ENCODE measurements at regions not wholly inside any gene's neighbourhood (a gene's known extent, or its start where the extent isn't known, plus 50 kb on each side); places are given as distances from the start of the nearest gene placed in this dataset.

DNA sequence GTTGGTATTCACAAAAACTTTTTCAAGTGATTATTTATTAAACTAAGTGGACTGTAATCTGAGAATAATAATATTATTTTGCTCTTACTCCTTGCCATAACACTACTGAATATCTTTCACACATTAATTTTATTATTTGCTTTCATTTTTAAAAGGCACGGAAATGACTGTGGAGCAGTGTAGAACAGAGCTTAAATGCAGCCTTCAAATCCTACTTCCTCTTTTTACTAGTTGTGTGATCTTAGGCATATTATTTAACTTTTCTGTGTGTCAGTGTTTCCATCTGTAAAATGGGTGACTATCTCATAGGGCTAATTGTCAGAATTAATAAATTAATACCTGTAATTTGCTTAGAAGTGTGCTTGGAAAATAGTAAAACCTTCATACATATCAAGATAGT, 55.5 kb upstream of the SLC8A1 start:
- H3K27ac ChIP-seq (ENCODE audit: low read depth in 1 of 2, low read length in 2 of 2), result no peak overlapping the region
- no peak for DNase-seq (ENCODE audit: low spot score)
- TF ChIP-seq HNF4G (IDR thresholded peaks at IDR 0.05) (no peak), SP1 (IDR thresholded peaks at IDR 0.05) (no peak), HNF4A (conservative IDR thresholded peaks at IDR 0.05) (no peak)
- TF ChIP-seq, protein P1, sequence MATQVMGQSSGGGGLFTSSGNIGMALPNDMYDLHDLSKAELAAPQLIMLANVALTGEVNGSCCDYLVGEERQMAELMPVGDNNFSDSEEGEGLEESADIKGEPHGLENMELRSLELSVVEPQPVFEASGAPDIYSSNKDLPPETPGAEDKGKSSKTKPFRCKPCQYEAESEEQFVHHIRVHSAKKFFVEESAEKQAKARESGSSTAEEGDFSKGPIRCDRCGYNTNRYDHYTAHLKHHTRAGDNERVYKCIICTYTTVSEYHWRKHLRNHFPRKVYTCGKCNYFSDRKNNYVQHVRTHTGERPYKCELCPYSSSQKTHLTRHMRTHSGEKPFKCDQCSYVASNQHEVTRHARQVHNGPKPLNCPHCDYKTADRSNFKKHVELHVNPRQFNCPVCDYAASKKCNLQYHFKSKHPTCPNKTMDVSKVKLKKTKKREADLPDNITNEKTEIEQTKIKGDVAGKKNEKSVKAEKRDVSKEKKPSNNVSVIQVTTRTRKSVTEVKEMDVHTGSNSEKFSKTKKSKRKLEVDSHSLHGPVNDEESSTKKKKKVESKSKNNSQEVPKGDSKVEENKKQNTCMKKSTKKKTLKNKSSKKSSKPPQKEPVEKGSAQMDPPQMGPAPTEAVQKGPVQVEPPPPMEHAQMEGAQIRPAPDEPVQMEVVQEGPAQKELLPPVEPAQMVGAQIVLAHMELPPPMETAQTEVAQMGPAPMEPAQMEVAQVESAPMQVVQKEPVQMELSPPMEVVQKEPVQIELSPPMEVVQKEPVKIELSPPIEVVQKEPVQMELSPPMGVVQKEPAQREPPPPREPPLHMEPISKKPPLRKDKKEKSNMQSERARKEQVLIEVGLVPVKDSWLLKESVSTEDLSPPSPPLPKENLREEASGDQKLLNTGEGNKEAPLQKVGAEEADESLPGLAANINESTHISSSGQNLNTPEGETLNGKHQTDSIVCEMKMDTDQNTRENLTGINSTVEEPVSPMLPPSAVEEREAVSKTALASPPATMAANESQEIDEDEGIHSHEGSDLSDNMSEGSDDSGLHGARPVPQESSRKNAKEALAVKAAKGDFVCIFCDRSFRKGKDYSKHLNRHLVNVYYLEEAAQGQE (IDR thresholded peaks at IDR 0.05), result no peak
- 64% methylated on average over 1 of the region's 1 CpG for WGBS
- no peaks in the 10 kb centered on the region for H3K9me3 ChIP-seq (ENCODE audit: control insufficient read depth in 4 of 4, low read length in 3 of 4)
- H3K27me3 ChIP-seq (ENCODE audit: control insufficient read depth in 4 of 4, insufficient read depth in 4 of 4, low read length in 3 of 4), result no peaks in the 10 kb centered on the region
- no peak overlapping the region for H3K4me3 ChIP-seq (ENCODE audit: low read depth in 1 of 3, low read length in 3 of 3)
- no peaks in the 10 kb centered on the region for H3K4me1 ChIP-seq (ENCODE audit: control insufficient read depth in 4 of 4, insufficient read depth in 4 of 4, low read length in 3 of 4)
- H3K9ac ChIP-seq (ENCODE audit: low read depth in 1 of 2, low read length in 2 of 2), result no peak overlapping the region
- no peaks in the 10 kb centered on the region for H3K36me3 ChIP-seq (ENCODE audit: control insufficient read depth in 4 of 4, insufficient read depth in 3 of 4, low read depth in 1 of 4, low read length in 3 of 4)

DNA sequence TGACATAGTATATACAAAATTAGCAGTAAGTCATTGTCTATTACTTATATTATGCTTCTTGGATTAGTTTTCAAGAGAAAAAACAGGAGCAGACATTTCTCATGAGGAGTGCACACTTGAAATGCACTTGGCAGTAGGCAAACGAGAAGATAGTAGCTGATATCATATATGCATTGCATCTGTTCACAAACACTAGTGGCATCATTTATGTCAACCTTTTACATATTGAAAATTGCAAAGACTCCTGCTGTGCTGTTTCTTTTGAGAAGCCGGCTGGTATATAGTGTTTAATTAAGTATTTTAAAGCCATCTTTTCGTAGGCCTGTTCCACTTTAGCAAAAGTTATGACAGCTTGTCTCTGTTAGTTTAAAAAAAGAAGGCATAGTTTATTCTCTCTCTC, 58.4 kb upstream of the SLC8A1 start:
- no peaks in the 10 kb centered on the region for H3K4me1 ChIP-seq (ENCODE audit: control insufficient read depth in 4 of 4, insufficient read depth in 4 of 4, low read length in 3 of 4)
- no peaks in the 10 kb centered on the region for H3K36me3 ChIP-seq (ENCODE audit: control insufficient read depth in 4 of 4, insufficient read depth in 3 of 4, low read depth in 1 of 4, low read length in 3 of 4)
- 63% methylated on average over 3 of the region's 3 CpGs for WGBS
- H3K27ac ChIP-seq (ENCODE audit: low read depth in 1 of 2, low read length in 2 of 2), result no peak overlapping the region
- H3K4me3 ChIP-seq (ENCODE audit: low read depth in 1 of 3, low read length in 3 of 3), result no peak overlapping the region
- H3K9me3 ChIP-seq (ENCODE audit: control insufficient read depth in 4 of 4, low read length in 3 of 4), result no peaks in the 10 kb centered on the region
- TF ChIP-seq, protein P2, sequence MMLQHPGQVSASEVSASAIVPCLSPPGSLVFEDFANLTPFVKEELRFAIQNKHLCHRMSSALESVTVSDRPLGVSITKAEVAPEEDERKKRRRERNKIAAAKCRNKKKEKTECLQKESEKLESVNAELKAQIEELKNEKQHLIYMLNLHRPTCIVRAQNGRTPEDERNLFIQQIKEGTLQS (IDR thresholded peaks at IDR 0.05), result no peak
- no peak for TF ChIP-seq NR2F2 (IDR thresholded peaks at IDR 0.05)
- TF ChIP-seq EGR1 (IDR thresholded peaks at IDR 0.05; ENCODE audit: low read depth in 2 of 2), result no peak
- no peak for TF ChIP-seq SP1 (IDR thresholded peaks at IDR 0.05)
- TF ChIP-seq, protein P3, sequence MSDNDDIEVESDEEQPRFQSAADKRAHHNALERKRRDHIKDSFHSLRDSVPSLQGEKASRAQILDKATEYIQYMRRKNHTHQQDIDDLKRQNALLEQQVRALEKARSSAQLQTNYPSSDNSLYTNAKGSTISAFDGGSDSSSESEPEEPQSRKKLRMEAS (IDR thresholded peaks at IDR 0.05), result no peak
- no peak for TF ChIP-seq GABPA (IDR thresholded peaks at IDR 0.05 in 1 of 2, conservative IDR thresholded peaks at IDR 0.05 in 1 of 2)
- TF ChIP-seq FOXA2 (IDR thresholded peaks at IDR 0.05), result no peak
- TF ChIP-seq, protein P1 (IDR thresholded peaks at IDR 0.05), result no peak
- TF ChIP-seq, protein P4, sequence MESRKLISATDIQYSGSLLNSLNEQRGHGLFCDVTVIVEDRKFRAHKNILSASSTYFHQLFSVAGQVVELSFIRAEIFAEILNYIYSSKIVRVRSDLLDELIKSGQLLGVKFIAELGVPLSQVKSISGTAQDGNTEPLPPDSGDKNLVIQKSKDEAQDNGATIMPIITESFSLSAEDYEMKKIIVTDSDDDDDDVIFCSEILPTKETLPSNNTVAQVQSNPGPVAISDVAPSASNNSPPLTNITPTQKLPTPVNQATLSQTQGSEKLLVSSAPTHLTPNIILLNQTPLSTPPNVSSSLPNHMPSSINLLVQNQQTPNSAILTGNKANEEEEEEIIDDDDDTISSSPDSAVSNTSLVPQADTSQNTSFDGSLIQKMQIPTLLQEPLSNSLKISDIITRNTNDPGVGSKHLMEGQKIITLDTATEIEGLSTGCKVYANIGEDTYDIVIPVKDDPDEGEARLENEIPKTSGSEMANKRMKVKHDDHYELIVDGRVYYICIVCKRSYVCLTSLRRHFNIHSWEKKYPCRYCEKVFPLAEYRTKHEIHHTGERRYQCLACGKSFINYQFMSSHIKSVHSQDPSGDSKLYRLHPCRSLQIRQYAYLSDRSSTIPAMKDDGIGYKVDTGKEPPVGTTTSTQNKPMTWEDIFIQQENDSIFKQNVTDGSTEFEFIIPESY (IDR thresholded peaks at IDR 0.05), result no peak
- TF ChIP-seq TAF1 (conservative IDR thresholded peaks at IDR 0.05), result no peak
- TF ChIP-seq JUND (IDR thresholded peaks at IDR 0.05), result no peak
- TF ChIP-seq, protein P5, sequence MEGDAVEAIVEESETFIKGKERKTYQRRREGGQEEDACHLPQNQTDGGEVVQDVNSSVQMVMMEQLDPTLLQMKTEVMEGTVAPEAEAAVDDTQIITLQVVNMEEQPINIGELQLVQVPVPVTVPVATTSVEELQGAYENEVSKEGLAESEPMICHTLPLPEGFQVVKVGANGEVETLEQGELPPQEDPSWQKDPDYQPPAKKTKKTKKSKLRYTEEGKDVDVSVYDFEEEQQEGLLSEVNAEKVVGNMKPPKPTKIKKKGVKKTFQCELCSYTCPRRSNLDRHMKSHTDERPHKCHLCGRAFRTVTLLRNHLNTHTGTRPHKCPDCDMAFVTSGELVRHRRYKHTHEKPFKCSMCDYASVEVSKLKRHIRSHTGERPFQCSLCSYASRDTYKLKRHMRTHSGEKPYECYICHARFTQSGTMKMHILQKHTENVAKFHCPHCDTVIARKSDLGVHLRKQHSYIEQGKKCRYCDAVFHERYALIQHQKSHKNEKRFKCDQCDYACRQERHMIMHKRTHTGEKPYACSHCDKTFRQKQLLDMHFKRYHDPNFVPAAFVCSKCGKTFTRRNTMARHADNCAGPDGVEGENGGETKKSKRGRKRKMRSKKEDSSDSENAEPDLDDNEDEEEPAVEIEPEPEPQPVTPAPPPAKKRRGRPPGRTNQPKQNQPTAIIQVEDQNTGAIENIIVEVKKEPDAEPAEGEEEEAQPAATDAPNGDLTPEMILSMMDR (IDR thresholded peaks at IDR 0.05; ENCODE audit: low read depth, low read length, missing input control), result no peak
- no peak for TF ChIP-seq HNF4G (IDR thresholded peaks at IDR 0.05)
- TF ChIP-seq YY1 (IDR thresholded peaks at IDR 0.05), result no peak
- H3K27me3 ChIP-seq (ENCODE audit: control insufficient read depth in 4 of 4, insufficient read depth in 4 of 4, low read length in 3 of 4), result no peaks in the 10 kb centered on the region
- DNase-seq (ENCODE audit: low spot score), result no peak
- no peak overlapping the region for H3K9ac ChIP-seq (ENCODE audit: low read depth in 1 of 2, low read length in 2 of 2)
